H1 (cell line): ENCODE measurements at regions not wholly inside any gene's neighbourhood (a gene's known extent, or its start where the extent isn't known, plus 50 kb on each side); places are given as distances from the start of the nearest gene placed in this dataset.

ENCODE experiments used
- ATF3 ChIP-seq: IDR thresholded peaks from 2 replicates; pipeline ENCODE4 v1.6.1; 2011; ENCODE audit warnings: low read depth, mild to moderate bottlenecking, low read length; ENCODE audit not compliant: insufficient read depth
- CHD2 ChIP-seq: IDR thresholded peaks from 2 replicates; pipeline ENCODE4 v1.6.1; 2012; ENCODE audit warnings: low read length, improper control_type of control experiment
- GABPA ChIP-seq: IDR thresholded peaks from 2 replicates; pipeline ENCODE4 v1.6.1; 2011; ENCODE audit warnings: mild to moderate bottlenecking, low read length, moderate library complexity, borderline replicate concordance; ENCODE audit not compliant: insufficient read depth
- NANOG ChIP-seq: IDR thresholded peaks from 2 replicates; pipeline ENCODE4 v1.6.1; 2011; ENCODE audit warnings: low read length, low read depth, mild to moderate bottlenecking, inconsistent platforms; ENCODE audit not compliant: insufficient read depth, poor library complexity, severe bottlenecking
- NRF1 ChIP-seq: IDR thresholded peaks from 2 replicates; pipeline ENCODE4 v1.6.1; 2011; ENCODE audit warnings: mild to moderate bottlenecking, low read depth, low read length, improper control_type of control experiment

- TF ChIP-seq ATF3 (no peak), NRF1 (no peak), CHD2 (no peak), NANOG (no peak), GABPA (no peak)
Observed at GRCh38 chr2:67666386-67667053, 269.4 kb downstream of the ETAA1 start (continued).
